IMR-90 (cell line): ENCODE measurements at regions not wholly inside any gene's neighbourhood (a gene's known extent, or its start where the extent isn't known, plus 50 kb on each side); places are given as distances from the start of the nearest gene placed in this dataset.

Experiments
- ATAC-seq: fragments of 200-7000 bp; cut with Tn5 transposase; 2 replicates; pipeline ENCODE4 v1.9.1; 2020; ENCODE audit warnings: low read depth, mild to moderate bottlenecking, moderate library complexity
- BruUV-seq: library from RNA; stranded (reverse); fragments of 400-500 nt; replicated peaks from 2 replicates; lab custom pipeline; 2021; lab: Mats Ljungman, UMichigan
- CTCF ChIA-PET: fragments of 300-600 bp; formaldehyde crosslinking; extraction: SDS; loops from one replicate; lab custom pipeline; 2021; ENCODE audit warnings: antibody characterized with exemption; lab: Yijun Ruan, JAX
- POLR2A ChIA-PET: fragments of 300-600 bp; sonication (Branson Sonifier 250); formaldehyde crosslinking; loops from one replicate; lab custom pipeline; 2022; ENCODE audit warnings: antibody characterized with exemption; ENCODE audit not compliant: unreplicated experiment; lab: Charles Lee
- DNase-seq: peaks from one replicate; pipeline ENCODE4 v3.0.0; 2013
- H2AFZ ChIP-seq: replicated peaks from 2 replicates; pipeline ENCODE3; 2013; ENCODE audit warnings: low read length, mild to moderate bottlenecking; ENCODE audit not compliant: poor library complexity
- H2AK5ac ChIP-seq: 2 replicates; pipeline ENCODE4 v1.6.1; 2013; ENCODE audit warnings: low read depth, low read length, inconsistent platforms
- H2AK9ac ChIP-seq: replicated peaks from 2 replicates; pipeline ENCODE3; 2013; ENCODE audit warnings: mild to moderate bottlenecking, low read depth, low read length, moderate library complexity; ENCODE audit not compliant: poor library complexity
- H2BK120ac ChIP-seq: 2 replicates; pipeline ENCODE4 v1.6.1; 2013; ENCODE audit warnings: low read depth, low read length, inconsistent platforms
- H2BK15ac ChIP-seq: 3 replicates; pipeline ENCODE4 v1.6.1; 2013; ENCODE audit warnings: low read depth, low read length, inconsistent platforms
- H2BK20ac ChIP-seq: 2 replicates; pipeline ENCODE4 v1.6.1; 2013; ENCODE audit warnings: low read depth, mild to moderate bottlenecking, inconsistent platforms, low read length, moderate library complexity
- H2BK5ac ChIP-seq: 2 replicates; pipeline ENCODE4 v1.6.1; 2013; ENCODE audit warnings: mild to moderate bottlenecking, low read depth, low read length, inconsistent platforms; ENCODE audit not compliant: poor library complexity, severe bottlenecking
- H3K14ac ChIP-seq: replicated peaks from 2 replicates; pipeline ENCODE4 v1.6.1; 2013; ENCODE audit warnings: low read depth, low read length, inconsistent platforms
- H3K18ac ChIP-seq: 2 replicates; pipeline ENCODE4 v1.6.1; 2013; ENCODE audit warnings: low read depth, low read length, control low read depth
- H3K23ac ChIP-seq: 2 replicates; pipeline ENCODE4 v1.6.1; 2013; ENCODE audit warnings: low read depth, low read length, inconsistent platforms
- H3K27ac ChIP-seq: 2 replicates; pipeline ENCODE4 v1.5.1; 2013; ENCODE audit warnings: mild to moderate bottlenecking, control low read depth, low read length; ENCODE audit not compliant: insufficient read depth
- H3K27me3 ChIP-seq: 2 replicates; pipeline ENCODE4 v1.6.1; 2013; ENCODE audit warnings: low read length; ENCODE audit not compliant: control insufficient read depth, insufficient read depth
- H3K36me3 ChIP-seq: 2 replicates; pipeline ENCODE4 v1.6.1; 2013; ENCODE audit warnings: low read length, mixed read lengths; ENCODE audit not compliant: control insufficient read depth, insufficient read depth
- H3K4ac ChIP-seq: 2 replicates; pipeline ENCODE4 v1.6.1; 2013; ENCODE audit warnings: low read depth, low read length, inconsistent platforms
- H3K4me1 ChIP-seq: 2 replicates; pipeline ENCODE4 v1.6.1; 2013; ENCODE audit warnings: low read length, mixed read lengths; ENCODE audit not compliant: control insufficient read depth, insufficient read depth
- H3K4me2 ChIP-seq: 2 replicates; pipeline ENCODE4 v1.6.1; 2013; ENCODE audit warnings: low read depth, mild to moderate bottlenecking, control low read depth, low read length, moderate library complexity
- H3K4me3 ChIP-seq: 2 replicates; pipeline ENCODE4 v1.5.1; 2013; ENCODE audit warnings: low read depth, mild to moderate bottlenecking, control low read depth, low read length, moderate library complexity; ENCODE audit not compliant: insufficient read depth
- H3K56ac ChIP-seq: 2 replicates; pipeline ENCODE4 v1.6.1; 2013; ENCODE audit warnings: low read length, inconsistent platforms; ENCODE audit not compliant: insufficient read depth; ENCODE audit errors: extremely low read depth
- H3K79me1 ChIP-seq, 2 experiments: 2 replicates each; pipeline ENCODE4 v1.6.1; 2013; ENCODE audit warnings: low read length in 2 of 2, inconsistent platforms in 1 of 2, low read depth in 1 of 2
- H3K9ac ChIP-seq: 2 replicates; pipeline ENCODE4 v1.6.1; 2013; ENCODE audit warnings: low read depth, low read length, control low read depth
- H3K9me1 ChIP-seq: 2 replicates; pipeline ENCODE4 v1.6.1; 2013; ENCODE audit warnings: low read length, inconsistent platforms; ENCODE audit not compliant: insufficient read depth
- H3K9me3 ChIP-seq: 2 replicates; pipeline ENCODE4 v1.6.1; 2013; ENCODE audit warnings: low read length; ENCODE audit not compliant: control insufficient read depth, insufficient read depth
- H4K20me1 ChIP-seq: 2 replicates; pipeline ENCODE4 v1.6.1; 2013; ENCODE audit warnings: low read length, inconsistent platforms; ENCODE audit not compliant: insufficient read depth
- H4K5ac ChIP-seq: 2 replicates; pipeline ENCODE4 v1.6.1; 2013; ENCODE audit warnings: mild to moderate bottlenecking, low read depth, low read length, control low read depth
- H4K8ac ChIP-seq, 2 experiments: 2 replicates each; pipeline ENCODE4 v1.6.1; 2013; ENCODE audit warnings: low read depth in 2 of 2, low read length in 2 of 2, control low read depth in 1 of 2, inconsistent platforms in 1 of 2
- H4K91ac ChIP-seq: 2 replicates; pipeline ENCODE4 v1.6.1; 2013; ENCODE audit warnings: low read depth, low read length, inconsistent platforms; ENCODE audit not compliant: insufficient read depth
- BHLHE40 ChIP-seq: fragments of 150-350 bp; IDR thresholded peaks from 2 replicates; pipeline ENCODE4 v1.6.1; 2016; ENCODE audit warnings: mild to moderate bottlenecking, low read depth, low read length
- CEBPB ChIP-seq: IDR thresholded peaks from 2 replicates; pipeline ENCODE4 v1.6.1; 2012; ENCODE audit warnings: low read depth, low read length, improper control_type of control experiment
- CHD1 ChIP-seq: IDR thresholded peaks from 2 replicates; pipeline ENCODE4 v1.6.1; 2012; ENCODE audit warnings: low read depth, low read length, improper control_type of control experiment
- CTCF ChIP-seq: conservative IDR thresholded peaks from 2 replicates; pipeline ENCODE4 v1.5.1; 2012; ENCODE audit warnings: mild to moderate bottlenecking, low read depth, low read length, improper control_type of control experiment
- ELK1 ChIP-seq: fragments of 150-350 bp; IDR thresholded peaks from 2 replicates; pipeline ENCODE4 v1.6.1; 2016; ENCODE audit warnings: low read depth, mild to moderate bottlenecking, low read length, moderate library complexity, borderline replicate concordance
- FOS ChIP-seq: fragments of 150-350 bp; IDR thresholded peaks from 2 replicates; pipeline ENCODE4 v1.6.1; 2016; ENCODE audit warnings: low read depth, low read length
- MAFK ChIP-seq: IDR thresholded peaks from 2 replicates; pipeline ENCODE4 v1.6.1; 2012; ENCODE audit warnings: low read depth, low read length, improper control_type of control experiment
- MXI1 ChIP-seq: IDR thresholded peaks from 2 replicates; pipeline ENCODE4 v1.6.1; 2012; ENCODE audit warnings: low read depth, mild to moderate bottlenecking, low read length, moderate library complexity, borderline replicate concordance
- NFE2L2 ChIP-seq: fragments of 150-350 bp; IDR thresholded peaks from 2 replicates; pipeline ENCODE4 v1.6.1; 2016; ENCODE audit warnings: low read depth, mild to moderate bottlenecking, low read length
- POLR2A ChIP-seq: IDR thresholded peaks from 2 replicates; pipeline ENCODE4 v1.6.1; 2012; ENCODE audit warnings: mild to moderate bottlenecking, low read depth, low read length
- RAD21 ChIP-seq: IDR thresholded peaks from 2 replicates; pipeline ENCODE4 v1.6.1; 2012; ENCODE audit warnings: low read length, improper control_type of control experiment
- RCOR1 ChIP-seq: IDR thresholded peaks from 2 replicates; pipeline ENCODE4 v1.6.1; 2012; ENCODE audit warnings: mild to moderate bottlenecking, low read length, improper control_type of control experiment; ENCODE audit not compliant: insufficient replicate concordance
- RFX5 ChIP-seq: IDR thresholded peaks from 2 replicates; pipeline ENCODE4 v1.8.0; 2012; ENCODE audit warnings: low read depth, mild to moderate bottlenecking, low read length, moderate library complexity
- SMC3 ChIP-seq: fragments of 150-350 bp; IDR thresholded peaks from 2 replicates; pipeline ENCODE4 v1.6.1; 2016; ENCODE audit warnings: low read depth, mild to moderate bottlenecking, antibody characterized with exemption, low read length, moderate library complexity
- USF2 ChIP-seq: fragments of 150-350 bp; IDR thresholded peaks from 2 replicates; pipeline ENCODE4 v1.6.1; 2017; ENCODE audit warnings: mild to moderate bottlenecking, antibody characterized with exemption, low read length, low read depth
- WGBS, 2 experiments: methylation state at CpG; one replicate each; pipeline versions ENCODE4 v1.1.5 to v1.1.7; 2013; ENCODE audit warnings: missing lambda C conversion rate in 2 of 2; ENCODE audit not compliant: insufficient read length in 1 of 2; ENCODE audit errors: extremely low coverage in 2 of 2; 5-methylcytosine and 5-hydroxymethylcytosine counted together
- dilution Hi-C: fragments of 300-500 bp; cut with HindIII; formaldehyde crosslinking; loops from one replicate; pipeline ENCODE4 v1.14.3; 2018; ENCODE audit warnings: low sequenced_read_pairs; ENCODE audit not compliant: unreplicated experiment
- in situ Hi-C: fragments of 300-500 bp; cut with MboI; formaldehyde crosslinking; loops from 3 replicates; pipeline ENCODE4 v1.14.3; 2019; ENCODE audit warnings: low sequenced_read_pairs, inconsistent platforms, mixed read lengths
- intact Hi-C: fragments of 100-400 bp; cut with micrococcal nuclease; formaldehyde crosslinking; loops from 2 replicates; pipeline ENCODE4 v1.10.0; 2022

GRCh38 chr4:135383356-135384288 is 1182.0 kb upstream of the PABPC4L start:
- ChIA-PET POLR2A (no interaction called here), CTCF (no interaction called here)
- H3K14ac ChIP-seq, result no peak overlapping the region
- H4K5ac ChIP-seq, result no peak overlapping the region
- H3K4me3 ChIP-seq, result no peak overlapping the region
- no CpG with 5 or more reads among the region's 1 CpG for WGBS, 2 experiments
- H3K9me1 ChIP-seq, result no peaks in the 10 kb centered on the region
- no peak overlapping the region for H3K4me2 ChIP-seq
- H3K4ac ChIP-seq, result no peak overlapping the region
- no peaks in the 10 kb centered on the region for H3K9me3 ChIP-seq
- ATAC-seq (no peak), DNase-seq (no peak)
- H3K36me3 ChIP-seq, result no peaks in the 10 kb centered on the region
- no peaks in the 10 kb centered on the region for H3K4me1 ChIP-seq
- H3K27ac ChIP-seq, result no peak overlapping the region
- no peak overlapping the region for H2AFZ ChIP-seq
- no peak overlapping the region for H3K56ac ChIP-seq
- H3K27me3 ChIP-seq, result no peaks in the 10 kb centered on the region
- H2BK5ac ChIP-seq, result no peak overlapping the region
- H2BK120ac ChIP-seq, result no peak overlapping the region
- no peak overlapping the region for H4K8ac ChIP-seq
- H3K18ac ChIP-seq, result no peak overlapping the region
- no peak overlapping the region for H2BK15ac ChIP-seq
- H4K20me1 ChIP-seq, result no peaks in the 10 kb centered on the region
- H3K79me1 ChIP-seq, result no peaks in the 10 kb centered on the region
- dilution Hi-C loops (no loop called here), in situ Hi-C loops (no loop called here), intact Hi-C loops (no loop called here)
- H3K23ac ChIP-seq, result no peak overlapping the region
- H2BK20ac ChIP-seq, result no peak overlapping the region
- H3K9ac ChIP-seq, result no peak overlapping the region
- H2AK5ac ChIP-seq, result no peak overlapping the region
- no TSS peak for BruUV-seq
- no peak overlapping the region for H2AK9ac ChIP-seq
- no peak overlapping the region for H4K91ac ChIP-seq
- no peak for TF ChIP-seq NFE2L2
- no peak for TF ChIP-seq CEBPB
- TF ChIP-seq POLR2A, result no peak
- no peak for TF ChIP-seq SMC3
- TF ChIP-seq RFX5, result no peak
- no peak for TF ChIP-seq FOS
- TF ChIP-seq MXI1, result no peak
- no peak for TF ChIP-seq RAD21
- TF ChIP-seq BHLHE40, result no peak
- TF ChIP-seq MAFK, result no peak
- no peak for TF ChIP-seq CTCF
- no peak for TF ChIP-seq USF2
- no peak for TF ChIP-seq RCOR1
- TF ChIP-seq CHD1, result no peak
- TF ChIP-seq ELK1, result no peak
